Mucosa of rectum (tissue), 2 donors: ENCODE measurements at regions not wholly inside any gene's neighbourhood (a gene's known extent, or its start where the extent isn't known, plus 50 kb on each side); places are given as distances from the start of the nearest gene placed in this dataset.

Source experiments
- H3K27ac ChIP-seq, 2 donors: one replicate each; pipeline ENCODE4 v1.7.0; 2013; ENCODE audit warnings: inconsistent platforms in 2 of 2, low read depth in 2 of 2, low read length in 2 of 2
- H3K27me3 ChIP-seq, 2 donors: one replicate each; pipeline ENCODE4 v1.7.0; 2013; ENCODE audit warnings: low read length in 2 of 2; ENCODE audit not compliant: control insufficient read depth in 2 of 2, insufficient read depth in 2 of 2
- H3K36me3 ChIP-seq, 2 donors: one replicate each; pipeline ENCODE4 v1.7.0; 2013; ENCODE audit warnings: low read length in 2 of 2; ENCODE audit not compliant: control insufficient read depth in 2 of 2, insufficient read depth in 2 of 2
- H3K4me1 ChIP-seq, 2 donors: one replicate each; pipeline ENCODE4 v1.7.0; 2013; ENCODE audit warnings: low read length in 2 of 2, mild to moderate bottlenecking in 1 of 2; ENCODE audit not compliant: control insufficient read depth in 2 of 2, insufficient read depth in 2 of 2
- H3K4me3 ChIP-seq, 2 donors: one replicate each; pipeline ENCODE4 v1.7.0; 2013; ENCODE audit warnings: low read length in 2 of 2
- H3K9ac ChIP-seq, 2 donors: one replicate each; pipeline ENCODE4 v1.7.0; 2013; ENCODE audit warnings: low read length in 2 of 2, low read depth in 1 of 2, mild to moderate bottlenecking in 1 of 2
- H3K9me3 ChIP-seq, 2 donors: one replicate each; pipeline ENCODE4 v1.7.0; 2013; ENCODE audit warnings: low read length in 2 of 2; ENCODE audit not compliant: control insufficient read depth in 2 of 2
- donor health status: healthy.
- donor health status: Normal muscosa, but diverticular disease.

DNA sequence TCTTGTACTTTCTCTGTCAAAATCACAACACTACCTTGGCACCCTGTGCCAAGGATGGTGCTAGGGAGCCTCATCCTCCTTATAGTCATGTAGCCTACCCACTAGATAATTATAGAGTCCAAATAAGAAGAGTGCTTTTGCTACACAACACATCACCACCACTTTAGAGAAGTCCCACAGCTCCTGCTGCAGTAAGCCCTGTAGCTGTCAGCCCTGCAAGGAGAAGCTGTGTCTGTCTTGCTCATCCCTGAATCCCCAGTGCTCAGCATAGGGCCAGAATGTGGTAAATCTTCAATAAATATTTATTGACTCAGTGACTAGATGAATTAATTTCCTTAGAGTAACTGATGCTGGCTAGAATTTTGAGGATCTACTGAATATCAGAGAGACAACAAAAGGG is 190.8 kb downstream of the ZNF621 start:
- H3K4me3 ChIP-seq = no peak overlapping the region
- no peak overlapping the region for H3K9ac ChIP-seq
- no peaks in the 10 kb centered on the region for H3K27me3 ChIP-seq
- H3K4me1 ChIP-seq = peaks cover 0 to 4% of the 10 kb centered on the region in 2 donors
- no peak overlapping the region for H3K27ac ChIP-seq
- H3K9me3 ChIP-seq = no peaks in the 10 kb centered on the region
- H3K36me3 ChIP-seq = no peaks in the 10 kb centered on the region

DNA sequence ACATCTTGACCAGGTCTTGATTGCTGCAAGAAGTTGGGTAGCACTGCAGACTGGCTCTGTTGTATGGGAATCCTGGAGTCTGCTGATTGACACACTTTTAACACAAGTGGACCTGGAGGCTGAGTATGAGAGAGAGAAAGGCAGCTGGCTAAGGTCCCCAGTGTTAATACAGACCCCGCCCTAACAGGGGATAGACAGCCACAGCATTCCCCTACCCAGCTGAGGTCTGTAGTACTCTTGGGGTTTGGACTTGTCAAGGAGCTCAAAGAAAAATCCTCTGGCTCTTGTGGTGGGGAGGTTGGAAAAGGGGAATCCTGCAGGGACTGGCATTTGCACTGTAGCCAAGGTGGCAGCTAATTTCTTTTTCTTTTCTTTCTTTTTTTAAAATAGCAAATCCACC is 192.7 kb downstream of the ZNF621 start:
- Histone ChIP-seq H3K36me3 (no peaks in the 10 kb centered on the region), H3K4me3 (no peak overlapping the region), H3K9ac (no peak overlapping the region), H3K4me1 (peaks cover 0 to 4% of the 10 kb centered on the region in 2 donors), H3K27me3 (no peaks in the 10 kb centered on the region), H3K9me3 (no peaks in the 10 kb centered on the region), H3K27ac (no peak overlapping the region)

DNA sequence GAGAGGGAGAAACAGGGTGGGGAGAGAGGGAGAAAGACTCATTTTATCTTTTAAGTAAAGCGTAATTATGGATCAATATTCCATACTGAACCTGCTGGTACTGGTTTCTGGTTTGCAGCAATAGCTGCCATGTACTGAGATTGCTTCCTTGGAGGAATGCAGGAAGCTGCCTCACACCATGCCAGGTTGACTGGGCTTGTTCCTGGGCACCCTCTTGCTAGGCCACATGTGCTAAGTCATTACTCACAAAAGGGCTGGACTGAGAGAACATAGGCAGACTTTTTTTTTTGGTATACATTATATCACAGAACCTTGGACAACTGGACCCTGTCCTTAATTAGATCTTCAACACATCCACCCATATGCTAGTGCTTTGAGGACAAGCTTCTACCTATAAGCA is 193.4 kb downstream of the ZNF621 start:
- no peak overlapping the region for H3K9ac ChIP-seq
- peaks cover 0 to 1% of the 10 kb centered on the region in 2 donors for H3K4me1 ChIP-seq
- no peaks in the 10 kb centered on the region for H3K9me3 ChIP-seq
- no peak overlapping the region for H3K27ac ChIP-seq
- H3K36me3 ChIP-seq = no peaks in the 10 kb centered on the region
- no peaks in the 10 kb centered on the region for H3K27me3 ChIP-seq
- no peak overlapping the region for H3K4me3 ChIP-seq

DNA sequence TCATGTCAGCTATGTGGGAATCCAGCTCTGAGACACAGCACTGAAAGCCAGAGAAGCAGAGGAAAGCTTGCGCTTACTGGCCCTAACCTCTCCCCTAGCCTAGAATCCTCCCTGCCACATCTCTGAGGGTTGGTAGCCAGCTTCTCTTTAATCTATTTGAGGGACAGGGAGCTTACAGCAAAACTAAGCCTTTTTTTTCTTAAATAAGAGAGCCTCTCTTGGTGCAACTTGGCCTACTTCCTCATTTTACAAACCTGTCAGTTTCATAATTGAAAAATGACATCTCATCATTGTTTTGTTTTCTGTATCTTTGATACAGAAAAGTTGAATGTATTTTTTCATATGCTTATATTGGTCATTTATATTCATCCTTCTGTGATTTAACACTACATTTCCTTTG is 193.9 kb downstream of the ZNF621 start:
- Histone ChIP-seq H3K27ac (no peak overlapping the region), H3K36me3 (no peaks in the 10 kb centered on the region)

DNA sequence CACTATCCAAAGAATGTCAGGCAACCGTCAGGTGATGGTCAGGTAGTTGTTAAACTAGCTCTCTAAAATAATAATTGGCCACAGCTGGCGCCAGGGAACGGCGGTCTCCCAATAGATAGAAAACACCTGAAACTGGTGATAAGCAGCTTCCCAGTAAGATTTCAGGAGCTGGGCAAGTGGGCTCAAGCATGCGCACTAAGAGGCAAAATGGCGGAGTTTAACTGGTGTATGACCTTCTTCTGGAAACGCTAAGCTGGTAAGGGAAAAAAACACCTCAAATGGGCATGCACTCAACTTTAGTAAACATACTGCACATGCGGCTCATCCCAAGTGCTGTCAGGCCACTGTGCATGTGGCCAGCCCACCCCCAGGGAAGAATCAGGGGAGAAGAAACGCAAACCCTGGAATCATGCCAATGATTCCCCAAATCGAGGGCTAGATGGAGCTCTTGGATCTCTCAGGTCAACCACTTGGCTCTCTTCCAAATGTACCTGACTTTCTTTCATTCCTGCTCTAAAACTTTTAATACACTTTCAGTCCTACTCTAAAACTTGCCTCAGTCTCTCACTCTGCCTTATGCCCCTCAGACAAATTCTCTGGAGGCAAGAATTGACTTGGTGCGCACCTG is 195.0 kb downstream of the ZNF621 start:
- Histone ChIP-seq H3K4me1 (no peaks in the 10 kb centered on the region), H3K36me3 (no peaks in the 10 kb centered on the region), H3K4me3 (no peak overlapping the region), H3K27me3 (no peaks in the 10 kb centered on the region), H3K9me3 (no peaks in the 10 kb centered on the region), H3K9ac (no peak overlapping the region), H3K27ac (no peak overlapping the region)

More for the DNA sequence above, 193.9 kb downstream of the ZNF621 start:
- H3K9me3 ChIP-seq = no peaks in the 10 kb centered on the region
- no peak overlapping the region for H3K4me3 ChIP-seq
- no peaks in the 10 kb centered on the region for H3K4me1 ChIP-seq
- no peak overlapping the region for H3K9ac ChIP-seq
- H3K27me3 ChIP-seq = no peaks in the 10 kb centered on the region

DNA sequence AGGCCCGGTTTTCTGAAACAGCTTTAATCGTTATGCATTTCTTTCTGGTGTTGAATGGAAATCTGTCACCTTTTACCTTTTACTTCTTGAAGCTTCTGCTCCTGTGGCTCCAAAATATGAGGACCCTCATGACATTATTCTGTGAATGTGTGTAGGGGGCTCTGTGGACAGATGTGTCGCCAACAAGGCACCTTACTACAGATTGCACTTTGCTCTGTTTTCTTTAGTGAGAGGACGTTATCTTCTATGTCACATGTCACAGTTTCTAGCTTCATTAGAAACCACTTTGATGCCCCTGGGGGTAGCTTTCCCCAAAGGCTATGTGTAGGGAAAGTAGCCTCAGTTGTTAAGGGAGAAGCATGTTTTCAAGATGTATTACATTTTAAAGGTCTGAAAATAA is 195.6 kb downstream of the ZNF621 start:
- no peaks in the 10 kb centered on the region for H3K27me3 ChIP-seq
- H3K9ac ChIP-seq = no peak overlapping the region
- no peaks in the 10 kb centered on the region for H3K36me3 ChIP-seq
- no peak overlapping the region for H3K4me3 ChIP-seq
- H3K27ac ChIP-seq = no peak overlapping the region
- no peaks in the 10 kb centered on the region for H3K9me3 ChIP-seq
- no peaks in the 10 kb centered on the region for H3K4me1 ChIP-seq

DNA sequence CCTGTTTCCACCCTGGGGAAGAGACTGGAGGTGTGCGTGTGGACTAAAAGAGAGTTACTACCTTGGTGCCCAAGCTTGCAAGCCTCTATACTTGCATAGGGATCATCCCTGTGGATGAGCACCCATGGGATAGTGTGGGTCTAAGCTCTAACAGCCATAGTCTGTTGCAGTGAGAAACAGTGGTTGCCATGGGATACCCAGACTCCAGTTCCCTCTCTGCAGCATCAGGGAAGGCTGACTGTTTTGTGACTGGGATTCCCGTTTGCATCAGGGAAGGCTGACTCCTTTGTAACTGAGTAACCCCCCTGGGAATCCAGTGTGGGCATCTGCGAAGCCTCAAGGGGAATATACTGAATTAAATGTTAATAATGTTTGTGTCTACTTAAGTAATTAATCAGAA is 196.1 kb downstream of the ZNF621 start:
- H3K9ac ChIP-seq = no peak overlapping the region
- H3K4me1 ChIP-seq = no peaks in the 10 kb centered on the region
- H3K4me3 ChIP-seq = no peak overlapping the region
- H3K9me3 ChIP-seq = no peaks in the 10 kb centered on the region
- no peak overlapping the region for H3K27ac ChIP-seq
- no peaks in the 10 kb centered on the region for H3K27me3 ChIP-seq
- no peaks in the 10 kb centered on the region for H3K36me3 ChIP-seq

DNA sequence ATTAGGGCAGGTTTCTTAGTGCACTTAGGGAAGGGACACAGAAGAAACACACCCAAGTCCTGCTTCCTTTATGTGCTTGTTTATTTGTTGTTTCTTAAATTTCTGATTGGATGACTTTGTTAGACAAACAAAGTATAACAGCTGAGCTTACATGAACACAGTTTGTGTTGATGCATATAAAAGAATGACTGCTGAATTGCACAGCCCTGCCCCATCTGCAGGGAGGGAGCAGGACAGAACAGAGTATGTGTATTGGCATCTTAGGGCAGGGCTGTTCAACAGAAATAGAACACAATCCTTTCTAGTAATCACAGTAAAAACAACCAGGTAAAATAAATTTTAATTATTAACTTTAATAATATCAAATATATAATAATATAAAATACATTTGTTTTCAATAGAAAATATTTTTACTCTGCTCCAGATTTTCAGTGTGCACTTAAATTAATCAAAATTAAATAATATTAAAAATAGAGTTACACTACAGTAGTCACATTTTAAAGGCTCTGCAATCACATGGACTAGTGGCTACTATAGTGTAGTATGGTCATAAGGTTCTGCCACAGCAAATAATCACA is 198.4 kb downstream of the ZNF621 start:
- H3K27ac ChIP-seq = no peak overlapping the region
- no peaks in the 10 kb centered on the region for H3K27me3 ChIP-seq
- no peaks in the 10 kb centered on the region for H3K4me1 ChIP-seq
- no peak overlapping the region for H3K4me3 ChIP-seq
- no peak overlapping the region for H3K9ac ChIP-seq
- no peaks in the 10 kb centered on the region for H3K9me3 ChIP-seq
- H3K36me3 ChIP-seq = no peaks in the 10 kb centered on the region

DNA sequence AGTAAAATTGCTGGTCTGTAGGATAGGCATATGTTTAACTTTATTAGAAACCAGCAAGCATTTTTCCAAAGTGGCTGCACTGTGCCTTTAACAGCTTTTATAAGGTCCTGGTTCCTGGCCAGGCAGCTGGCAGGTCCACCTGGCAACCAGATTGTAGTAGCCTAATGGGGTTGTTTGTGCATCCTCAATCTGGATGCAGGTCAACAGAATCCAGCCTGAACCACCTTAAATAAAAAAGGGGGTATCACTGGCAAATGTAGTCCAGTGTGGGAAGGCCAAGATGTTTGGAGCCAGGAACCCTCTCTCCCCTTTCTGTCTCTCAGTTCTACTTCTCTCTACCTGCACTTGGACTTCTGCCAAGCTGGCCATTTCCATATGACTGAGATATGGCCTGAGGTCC is 200.3 kb downstream of the ZNF621 start:
- Histone ChIP-seq H3K27ac (no peak overlapping the region), H3K4me3 (no peak overlapping the region), H3K36me3 (no peaks in the 10 kb centered on the region), H3K27me3 (no peaks in the 10 kb centered on the region), H3K9me3 (no peaks in the 10 kb centered on the region), H3K9ac (no peak overlapping the region), H3K4me1 (no peaks in the 10 kb centered on the region)

DNA sequence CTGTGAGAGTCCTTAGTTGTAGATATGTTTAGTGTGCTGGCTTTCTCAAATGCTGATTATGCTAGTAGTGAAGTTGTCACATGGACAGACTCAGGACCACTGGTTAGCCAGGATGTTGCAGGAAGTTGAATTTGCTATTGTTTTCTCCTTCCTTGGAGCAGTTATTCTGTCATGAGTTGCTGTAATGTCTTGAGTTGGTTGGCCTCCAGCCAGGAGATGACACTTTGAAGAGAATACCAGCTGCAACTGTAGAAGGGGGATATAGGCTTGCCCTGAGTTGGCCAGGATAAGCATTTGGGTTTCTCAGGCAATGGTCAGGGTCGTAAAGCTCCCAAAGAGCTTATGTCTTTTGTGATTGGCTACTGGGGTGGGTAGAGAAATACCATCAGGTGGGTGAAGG is 206.7 kb downstream of the ZNF621 start:
- Histone ChIP-seq H3K36me3 (no peaks in the 10 kb centered on the region), H3K27ac (no peak overlapping the region), H3K4me1 (no peaks in the 10 kb centered on the region), H3K9me3 (no peaks in the 10 kb centered on the region), H3K27me3 (no peaks in the 10 kb centered on the region), H3K4me3 (no peak overlapping the region), H3K9ac (no peak overlapping the region)
